SK-N-SH (cell line): ENCODE measurements at regions not wholly inside any gene's neighbourhood (a gene's known extent, or its start where the extent isn't known, plus 50 kb on each side); places are given as distances from the start of the nearest gene placed in this dataset.

ENCODE experiments used
- CTCF ChIA-PET: fragments of 300-600, 350-600 bp; formaldehyde crosslinking; extraction: SDS; loops from one replicate; lab custom pipeline; 2021; lab: Yijun Ruan, JAX
- POLR2A ChIA-PET: fragments of 350-600 bp; sonication (Branson Sonifier 250); formaldehyde crosslinking; extraction: SDS; loops from one replicate; lab custom pipeline; 2020; ENCODE audit warnings: antibody characterized with exemption, inconsistent platforms; lab: Yijun Ruan, JAX
- DNase-seq: peaks from one replicate; pipeline ENCODE4 v3.0.0; 2012
- H2AFZ ChIP-seq: fragments of 200-600 bp; sonication (generic); 2 replicates; pipeline ENCODE4 v1.8.1; 2016; ENCODE audit warnings: antibody characterized with exemption, mild to moderate bottlenecking, low read depth
- H3F3A ChIP-seq: fragments of 200-600 bp; sonication (generic); replicated peaks from 2 replicates; pipeline ENCODE3; 2016; ENCODE audit warnings: antibody characterized with exemption, mild to moderate bottlenecking; ENCODE audit not compliant: insufficient read depth
- H3K27ac ChIP-seq, 2 experiments: fragments of 200-500 bp in 1 of 2; fragments of 200-600 bp in 1 of 2; sonication (Bioruptor generic) in 1 of 2; sonication (generic), shearing (Covaris generic) in 1 of 2; 2 replicates each; pipeline versions ENCODE4 v1.5.1 to v1.6.1; 2014 to 2016; ENCODE audit warnings: low read depth in 2 of 2, inconsistent platforms in 1 of 2, low read length in 1 of 2, mild to moderate bottlenecking in 1 of 2, mixed read lengths in 1 of 2
- H3K27me3 ChIP-seq: fragments of 200-600 bp; sonication (generic), shearing (Covaris generic); 2 replicates; pipeline ENCODE4 v1.6.1; 2016; ENCODE audit warnings: mixed run types; ENCODE audit not compliant: insufficient read depth
- H3K36me3 ChIP-seq, 2 experiments: fragments of 200-500 bp in 1 of 2; fragments of 200-600 bp in 1 of 2; sonication (Bioruptor generic) in 1 of 2; sonication (generic) in 1 of 2; replicated peaks in 1 of 2; 2 replicates each; pipeline versions ENCODE3 to v1.5.1; 2014 to 2016; ENCODE audit warnings: low read length in 1 of 2, mild to moderate bottlenecking in 1 of 2; ENCODE audit not compliant: insufficient read depth in 2 of 2, control insufficient read depth in 1 of 2
- H3K4me1 ChIP-seq, 2 experiments: fragments of 200-500 bp in 1 of 2; fragments of 200-600 bp in 1 of 2; sonication (Bioruptor generic) in 1 of 2; sonication (generic), shearing (Covaris generic) in 1 of 2; 2 replicates each; pipeline versions ENCODE4 v1.5.1 to v1.6.1; 2014 to 2016; ENCODE audit warnings: low read depth in 1 of 2, low read length in 1 of 2, mixed run types in 1 of 2; ENCODE audit not compliant: insufficient read depth in 2 of 2, control insufficient read depth in 1 of 2
- H3K4me2 ChIP-seq: fragments of 200-600 bp; sonication (generic), shearing (Covaris generic); 2 replicates; pipeline ENCODE4 v1.6.1; 2017; ENCODE audit warnings: mixed run types
- H3K4me3 ChIP-seq, 2 experiments: fragments of 200-500 bp in 1 of 2; fragments of 200-600 bp in 1 of 2; sonication (Bioruptor generic) in 1 of 2; sonication (generic), shearing (Covaris generic) in 1 of 2; 2 replicates each; pipeline versions ENCODE4 v1.5.1 to v1.8.1; 2014 to 2016; ENCODE audit warnings: low read depth in 2 of 2, inconsistent platforms in 1 of 2, low read length in 1 of 2, mild to moderate bottlenecking in 1 of 2, mixed read lengths in 1 of 2, moderate library complexity in 1 of 2
- H3K79me2 ChIP-seq: fragments of 200-600 bp; sonication (generic); 2 replicates; pipeline ENCODE4 v1.8.1; 2017; ENCODE audit warnings: mild to moderate bottlenecking; ENCODE audit not compliant: insufficient read depth
- H3K9ac ChIP-seq: fragments of 200-600 bp; sonication (generic); 2 replicates; pipeline ENCODE4 v1.6.1; 2017; ENCODE audit warnings: mixed run types
- H3K9me2 ChIP-seq: fragments of 200-600 bp; sonication (generic); 2 replicates; pipeline ENCODE4 v1.6.1; 2017; ENCODE audit warnings: mixed run types
- H3K9me3 ChIP-seq: fragments of 200-600 bp; sonication (generic); 2 replicates; pipeline ENCODE4 v1.6.1; 2017; ENCODE audit warnings: mixed run types, mild to moderate bottlenecking, moderate library complexity
- H4K20me1 ChIP-seq: fragments of 200-600 bp; sonication (generic); 2 replicates; pipeline ENCODE4 v1.6.1; 2017; ENCODE audit warnings: mild to moderate bottlenecking, mixed run types; ENCODE audit not compliant: insufficient read depth
- EP300 ChIP-seq, 2 experiments: IDR thresholded peaks; 2 replicates each; pipeline versions ENCODE4 v1.4.0 to v1.6.1; 2012; ENCODE audit warnings: borderline replicate concordance in 1 of 2, low read depth in 1 of 2, low read length in 1 of 2
- EZH2phosphoT487 ChIP-seq: fragments of 200-600 bp; sonication (generic); IDR thresholded peaks from 2 replicates; pipeline ENCODE4 v1.6.1; 2017; ENCODE audit warnings: low read depth, mixed run types, mild to moderate bottlenecking, antibody characterized with exemption, moderate library complexity, borderline replicate concordance
- FOSL2 ChIP-seq: IDR thresholded peaks from 2 replicates; pipeline ENCODE4 v1.4.0; 2012; ENCODE audit warnings: low read depth, mild to moderate bottlenecking, moderate library complexity, borderline replicate concordance
- FOXM1 ChIP-seq: IDR thresholded peaks from 2 replicates; pipeline ENCODE4 v1.4.0; 2012; ENCODE audit warnings: low read depth, mild to moderate bottlenecking
- GABPA ChIP-seq: IDR thresholded peaks from 2 replicates; pipeline ENCODE4 v1.4.0; 2012; ENCODE audit warnings: low read depth, mild to moderate bottlenecking
- GATA2 ChIP-seq: sonication (generic); formaldehyde crosslinking; IDR thresholded peaks from 2 replicates; pipeline ENCODE4 v1.5.0; 2020; ENCODE audit warnings: mild to moderate bottlenecking, missing genetic modification reagents
- JUND ChIP-seq: IDR thresholded peaks from 2 replicates; pipeline ENCODE4 v1.4.0; 2012
- MAX ChIP-seq: IDR thresholded peaks from 2 replicates; pipeline ENCODE4 v1.4.0; 2012; ENCODE audit warnings: low read depth
- MXI1 ChIP-seq: IDR thresholded peaks from 2 replicates; pipeline ENCODE4 v1.6.1; 2012; ENCODE audit warnings: mild to moderate bottlenecking, low read depth, low read length, improper control_type of control experiment
- NRF1 ChIP-seq: IDR thresholded peaks from 2 replicates; pipeline ENCODE4 v1.6.1; 2012; ENCODE audit warnings: low read depth, mild to moderate bottlenecking, low read length
- POLR2AphosphoS5 ChIP-seq: IDR thresholded peaks from 2 replicates; pipeline ENCODE4 v1.6.1; 2012; ENCODE audit warnings: low read depth, low read length
- RAD21 ChIP-seq: IDR thresholded peaks from 2 replicates; pipeline ENCODE4 v1.6.1; 2012; ENCODE audit warnings: mild to moderate bottlenecking, low read length
- RCOR1 ChIP-seq: fragments of 150-350 bp; IDR thresholded peaks from 2 replicates; pipeline ENCODE4 v1.6.1; 2017; ENCODE audit warnings: antibody characterized with exemption, low read length
- RFX5 ChIP-seq: IDR thresholded peaks from 2 replicates; pipeline ENCODE4 v1.6.1; 2012; ENCODE audit warnings: mild to moderate bottlenecking, improper control_type of control experiment, low read length
- TAF1 ChIP-seq: IDR thresholded peaks from 2 replicates; pipeline ENCODE4 v1.6.1; 2012; ENCODE audit warnings: low read depth, mild to moderate bottlenecking, low read length, moderate library complexity, borderline replicate concordance
- TCF12 ChIP-seq: IDR thresholded peaks from 2 replicates; pipeline ENCODE4 v1.4.0; 2012
- USF1 ChIP-seq: IDR thresholded peaks from 2 replicates; pipeline ENCODE4 v1.4.0; 2012; ENCODE audit warnings: low read depth, borderline replicate concordance
- YY1 ChIP-seq: IDR thresholded peaks from 2 replicates; pipeline ENCODE4 v1.4.0; 2012; ENCODE audit warnings: low read depth, mild to moderate bottlenecking
- WGBS: methylation state at CpG from one replicate; pipeline ENCODE4 v1.1.6; 2017; ENCODE audit warnings: low lambda C conversion rate; 5-methylcytosine and 5-hydroxymethylcytosine counted together
- TF ChIP-seq, protein P1 (sequence below): fragments of 150-350 bp; IDR thresholded peaks from 2 replicates; pipeline ENCODE4 v1.6.1; 2017; ENCODE audit warnings: antibody characterized with exemption, low read length, low read depth, borderline replicate concordance
- TF ChIP-seq, protein P2 (sequence below): fragments of 200-600 bp; sonication (generic); IDR thresholded peaks from 2 replicates; pipeline ENCODE4 v1.6.1; 2017; ENCODE audit warnings: antibody characterized with exemption, mild to moderate bottlenecking, moderate library complexity

DNA sequence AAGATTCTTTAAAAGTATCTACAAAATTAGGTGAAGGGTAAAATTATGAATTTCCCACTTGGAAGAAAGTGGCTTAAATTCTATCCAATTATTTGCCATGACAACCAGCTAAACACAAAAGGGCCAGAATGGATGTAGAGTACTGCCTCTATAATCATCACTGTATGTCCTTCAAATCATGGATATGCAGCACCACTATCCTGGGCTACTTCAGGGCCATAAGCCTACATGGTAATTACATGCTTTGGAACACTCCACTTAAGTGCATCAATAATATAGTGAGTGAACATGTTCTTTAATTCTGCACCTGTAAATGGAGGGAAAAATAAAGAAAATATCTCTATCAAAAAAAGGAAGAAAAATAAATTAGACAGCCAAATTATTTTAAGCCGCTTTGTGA lies 575.2 kb downstream of the ISL1 start:
- POLR2A ChIA-PET = no interaction called here
- H3K9me3 ChIP-seq = no peaks in the 10 kb centered on the region
- TF ChIP-seq MAX (no peak), USF1 (no peak), FOXM1 (no peak), EP300 (IDR thresholded peaks at IDR 0.05; ENCODE audit: borderline replicate concordance in 1 of 2, low read depth in 1 of 2, low read length in 1 of 2) (no peak), RAD21 (no peak), POLR2AphosphoS5 (no peak), GATA2 (CRISPR knock-in tag) (no peak), FOSL2 (no peak), RCOR1 (no peak), NRF1 (no peak), RFX5 (no peak)
- TF ChIP-seq, protein P1, sequence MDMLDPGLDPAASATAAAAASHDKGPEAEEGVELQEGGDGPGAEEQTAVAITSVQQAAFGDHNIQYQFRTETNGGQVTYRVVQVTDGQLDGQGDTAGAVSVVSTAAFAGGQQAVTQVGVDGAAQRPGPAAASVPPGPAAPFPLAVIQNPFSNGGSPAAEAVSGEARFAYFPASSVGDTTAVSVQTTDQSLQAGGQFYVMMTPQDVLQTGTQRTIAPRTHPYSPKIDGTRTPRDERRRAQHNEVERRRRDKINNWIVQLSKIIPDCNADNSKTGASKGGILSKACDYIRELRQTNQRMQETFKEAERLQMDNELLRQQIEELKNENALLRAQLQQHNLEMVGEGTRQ = no peak
- TF ChIP-seq, protein P2, sequence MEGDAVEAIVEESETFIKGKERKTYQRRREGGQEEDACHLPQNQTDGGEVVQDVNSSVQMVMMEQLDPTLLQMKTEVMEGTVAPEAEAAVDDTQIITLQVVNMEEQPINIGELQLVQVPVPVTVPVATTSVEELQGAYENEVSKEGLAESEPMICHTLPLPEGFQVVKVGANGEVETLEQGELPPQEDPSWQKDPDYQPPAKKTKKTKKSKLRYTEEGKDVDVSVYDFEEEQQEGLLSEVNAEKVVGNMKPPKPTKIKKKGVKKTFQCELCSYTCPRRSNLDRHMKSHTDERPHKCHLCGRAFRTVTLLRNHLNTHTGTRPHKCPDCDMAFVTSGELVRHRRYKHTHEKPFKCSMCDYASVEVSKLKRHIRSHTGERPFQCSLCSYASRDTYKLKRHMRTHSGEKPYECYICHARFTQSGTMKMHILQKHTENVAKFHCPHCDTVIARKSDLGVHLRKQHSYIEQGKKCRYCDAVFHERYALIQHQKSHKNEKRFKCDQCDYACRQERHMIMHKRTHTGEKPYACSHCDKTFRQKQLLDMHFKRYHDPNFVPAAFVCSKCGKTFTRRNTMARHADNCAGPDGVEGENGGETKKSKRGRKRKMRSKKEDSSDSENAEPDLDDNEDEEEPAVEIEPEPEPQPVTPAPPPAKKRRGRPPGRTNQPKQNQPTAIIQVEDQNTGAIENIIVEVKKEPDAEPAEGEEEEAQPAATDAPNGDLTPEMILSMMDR = no peak
- TF ChIP-seq, all 33 proteins: peak for 0
- no peaks in the 10 kb centered on the region for H4K20me1 ChIP-seq
- H3K4me3 ChIP-seq = no peak overlapping the region
- no peaks in the 10 kb centered on the region for H3K36me3 ChIP-seq
- H3K4me2 ChIP-seq = no peak overlapping the region
- peaks cover 0 to 14% of the 10 kb centered on the region in 2 experiments; a peak in 3 of 4 replicates for H3K4me1 ChIP-seq
- H3K27ac ChIP-seq = peak overlapping the region in 1 of 2 experiments; percentile 99; a peak in 2 of 4 replicates
- CTCF ChIA-PET = interaction anchor here (0.7 kb wide), 1 partner anchor 993 kb away, joined by 3 read pairs; no protein-coding TSS in a partner anchor
- no peaks in the 10 kb centered on the region for H3K27me3 ChIP-seq
- DNase-seq = no peak
- 76% methylated on average over 1 of the region's 1 CpG for WGBS
- H3K9me2 ChIP-seq = no peaks in the 10 kb centered on the region
- no peak overlapping the region for H2AFZ ChIP-seq
- peaks cover 8% of the 10 kb centered on the region for H3F3A ChIP-seq
- H3K79me2 ChIP-seq = no peaks in the 10 kb centered on the region
- H3K9ac ChIP-seq = no peak overlapping the region

DNA sequence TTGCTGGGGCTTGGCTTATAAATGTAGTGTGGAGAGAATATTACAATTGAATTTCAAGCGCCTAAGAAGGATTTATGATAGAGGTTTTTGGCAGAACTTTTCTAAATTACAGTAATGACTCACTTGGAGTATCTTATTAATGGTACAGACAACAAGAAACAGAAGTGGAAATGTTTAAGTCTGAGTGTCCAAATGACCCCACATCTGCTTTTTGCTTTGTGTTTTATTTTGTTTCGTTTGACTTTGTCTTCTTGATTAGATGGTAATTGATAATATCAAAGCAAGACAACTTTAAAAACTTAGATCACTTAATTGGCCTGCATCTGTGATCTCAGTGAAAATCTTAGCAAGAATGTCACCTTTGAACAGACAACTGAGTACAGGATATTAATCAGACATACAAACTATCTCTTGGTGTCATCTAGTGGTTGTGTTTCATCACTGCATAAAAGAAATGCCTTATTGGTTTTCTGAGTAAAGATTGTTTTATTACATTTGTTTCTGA lies 577.4 kb downstream of the ISL1 start:
- no peak overlapping the region for H3K9ac ChIP-seq
- 0 out of 2 replicates have a peak overlapping the region, but pooled peaks have one; percentile 31 for H3K4me2 ChIP-seq
- no peaks in the 10 kb centered on the region for H3K9me2 ChIP-seq
- H3K27ac ChIP-seq = peak overlapping the region in 1 of 2 experiments; percentile 99; a peak in 2 of 4 replicates
- H3K27me3 ChIP-seq = no peaks in the 10 kb centered on the region
- WGBS = 0% methylated on average over 2 of the region's 2 CpGs
- CTCF ChIA-PET = interaction anchor here (0.6 to 2.0 kb wide), 40 partner anchors 9 to 1003 kb away, joined by 3 to 17 read pairs (median 4); partner anchors contain the start of gene ISL1
- DNase-seq = peak; percentile 12
- peak overlapping the region; percentile 59; the same call in 1 of the 2 replicates for H2AFZ ChIP-seq
- H3K36me3 ChIP-seq = no peaks in the 10 kb centered on the region
- POLR2A ChIA-PET = interaction anchor here (0.8 to 1.5 kb wide), 10 partner anchors 27 to 997 kb away, joined by 3 to 10 read pairs (median 3); partner anchors contain the start of gene ISL1
- H3K9me3 ChIP-seq = no peaks in the 10 kb centered on the region
- H3K4me1 ChIP-seq = peaks cover 0 to 14% of the 10 kb centered on the region in 2 experiments; a peak in 3 of 4 replicates
- no peak overlapping the region for H3K4me3 ChIP-seq
- no peaks in the 10 kb centered on the region for H4K20me1 ChIP-seq
- H3F3A ChIP-seq = peaks cover 8% of the 10 kb centered on the region
- H3K79me2 ChIP-seq = no peaks in the 10 kb centered on the region
- TF ChIP-seq FOSL2 = no peak
- no peak for TF ChIP-seq TAF1
- no peak for TF ChIP-seq NRF1
- TF ChIP-seq POLR2AphosphoS5 = peak; percentile 13; the same call in 1 of the 2 replicates
- peak; percentile 93 for TF ChIP-seq RAD21
- TF ChIP-seq JUND = no peak
- no peak for TF ChIP-seq MXI1
- TF ChIP-seq GABPA = no peak
- TF ChIP-seq TCF12 = peak; percentile 54
- TF ChIP-seq GATA2 (CRISPR knock-in tag) = peak; percentile 76
- no peak for TF ChIP-seq EZH2phosphoT487
- TF ChIP-seq YY1 = no peak
- TF ChIP-seq, protein P2 = peak; percentile 86
- TF ChIP-seq FOXM1 = no peak
